Gastrocnemius medialis (tissue), 4 donors: ENCODE measurements at regions not wholly inside any gene's neighbourhood (a gene's known extent, or its start where the extent isn't known, plus 50 kb on each side); places are given as distances from the start of the nearest gene placed in this dataset.
"Not testable (repeated sequence)": the region's sequence is repeated elsewhere in the genome, so short reads cannot be mapped to it uniquely, and the experiment has no call there.

ENCODE experiments used
- ATAC-seq, 2 donors: fragments of 150-250 bp; one replicate each; pipeline ENCODE4 v1.9.1; 2016
- DNase-seq, 2 donors: peaks; one replicate each; pipeline ENCODE4 v3.0.0-alpha.2; 2019
- H3K27ac ChIP-seq, 4 donors: fragments of 200-600 bp; sonication (generic); 1 replicate in 1 of 4; 2 replicates in 3 of 4; pipeline ENCODE4 v1.5.1; 2016 to 2018; ENCODE audit warnings: mild to moderate bottlenecking in 2 of 4, moderate library complexity in 1 of 4
- H3K27me3 ChIP-seq, 3 donors: fragments of 200-600 bp; sonication (generic) in 2 of 3; 1 replicate in 1 of 3; 2 replicates in 2 of 3; pipeline versions ENCODE4 v1.5.1 to v1.6.0; 2016 to 2019; ENCODE audit warnings: mild to moderate bottlenecking in 1 of 3, moderate library complexity in 1 of 3
- H3K36me3 ChIP-seq, 2 donors: fragments of 200-600 bp; sonication (generic) in 1 of 2; one replicate each; pipeline ENCODE4 v1.5.1; 2017 to 2018
- H3K4me1 ChIP-seq, 2 donors: fragments of 200-600 bp; sonication (generic) in 1 of 2; one replicate each; pipeline ENCODE4 v1.5.1; 2016 to 2017; ENCODE audit warnings: mild to moderate bottlenecking in 2 of 2
- H3K4me3 ChIP-seq, 4 donors: fragments of 200-600 bp; sonication (generic) in 3 of 4; 1 replicate in 1 of 4; 2 replicates in 3 of 4; pipeline ENCODE4 v1.5.1; 2016 to 2019; ENCODE audit warnings: mild to moderate bottlenecking in 2 of 4
- H3K9me3 ChIP-seq, 3 donors: fragments of 200-600 bp; sonication (generic) in 2 of 3; 1 replicate in 1 of 3; 2 replicates in 2 of 3; pipeline ENCODE4 v1.5.1; 2016 to 2019
- POLR2A ChIP-seq, 2 donors: fragments of 450-650 bp; IDR thresholded peaks; one replicate each; pipeline ENCODE4 v1.6.1; 2017; ENCODE audit warnings: antibody characterized with exemption in 2 of 2, mild to moderate bottlenecking in 2 of 2, moderate library complexity in 2 of 2
- in situ Hi-C, 4 donors: fragments of 200-750 bp; cut with MboI; loops; one replicate each; pipeline versions ENCODE4 v1.15.0 to v1.8.0; 2017; ENCODE audit warnings: low sequenced_read_pairs in 4 of 4
- intact Hi-C: fragments of 100-400 bp; cut with DNase I; formaldehyde crosslinking; loops from one replicate; pipeline ENCODE4 v1.15.1; 2023; ENCODE audit warnings: low total_unique reads
- TF ChIP-seq, protein P1 (sequence below), 5 experiments: fragments of 450-650 bp in 3 of 5; fragments of 200-600 bp in 2 of 5; sonication (generic) in 2 of 5; IDR thresholded peaks in 4 of 5; conservative IDR thresholded peaks in 1 of 5; 1 replicate in 4 of 5; 2 replicates in 1 of 5; pipeline ENCODE4 v1.5.1; 2016 to 2019; ENCODE audit warnings: antibody characterized with exemption in 5 of 5, mild to moderate bottlenecking in 3 of 5, moderate library complexity in 3 of 5

DNA sequence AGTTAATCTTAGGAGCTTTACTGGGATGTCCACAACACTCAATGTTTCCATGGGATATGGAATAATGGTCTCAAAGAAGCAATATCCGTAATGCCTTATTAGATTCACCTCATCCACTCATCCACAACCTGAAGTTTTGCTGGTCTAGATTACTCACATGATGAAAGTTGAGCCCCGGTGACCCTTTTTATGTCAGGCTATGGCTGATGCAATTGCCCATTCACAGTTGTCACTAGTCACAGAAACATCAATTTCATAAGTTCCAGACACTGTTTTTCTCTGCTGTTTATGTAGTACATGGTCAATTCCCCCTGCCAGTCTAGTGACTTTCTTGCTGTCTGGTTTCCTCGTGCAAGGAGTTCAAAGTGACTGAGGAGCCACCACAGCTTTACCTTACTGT lies 491.2 kb upstream of the ATXN8OS start:
- Histone ChIP-seq H3K27me3 (no peaks in the 10 kb centered on the region), H3K4me1 (no peaks in the 10 kb centered on the region), H3K4me3 (no peak overlapping the region), H3K27ac (no peak overlapping the region), H3K9me3 (no peaks in the 10 kb centered on the region), H3K36me3 (no peaks in the 10 kb centered on the region)
- intact Hi-C loops = no loop called here
- TF ChIP-seq POLR2A (IDR thresholded peaks at IDR 0.05) = no peak
- TF ChIP-seq, protein P1, sequence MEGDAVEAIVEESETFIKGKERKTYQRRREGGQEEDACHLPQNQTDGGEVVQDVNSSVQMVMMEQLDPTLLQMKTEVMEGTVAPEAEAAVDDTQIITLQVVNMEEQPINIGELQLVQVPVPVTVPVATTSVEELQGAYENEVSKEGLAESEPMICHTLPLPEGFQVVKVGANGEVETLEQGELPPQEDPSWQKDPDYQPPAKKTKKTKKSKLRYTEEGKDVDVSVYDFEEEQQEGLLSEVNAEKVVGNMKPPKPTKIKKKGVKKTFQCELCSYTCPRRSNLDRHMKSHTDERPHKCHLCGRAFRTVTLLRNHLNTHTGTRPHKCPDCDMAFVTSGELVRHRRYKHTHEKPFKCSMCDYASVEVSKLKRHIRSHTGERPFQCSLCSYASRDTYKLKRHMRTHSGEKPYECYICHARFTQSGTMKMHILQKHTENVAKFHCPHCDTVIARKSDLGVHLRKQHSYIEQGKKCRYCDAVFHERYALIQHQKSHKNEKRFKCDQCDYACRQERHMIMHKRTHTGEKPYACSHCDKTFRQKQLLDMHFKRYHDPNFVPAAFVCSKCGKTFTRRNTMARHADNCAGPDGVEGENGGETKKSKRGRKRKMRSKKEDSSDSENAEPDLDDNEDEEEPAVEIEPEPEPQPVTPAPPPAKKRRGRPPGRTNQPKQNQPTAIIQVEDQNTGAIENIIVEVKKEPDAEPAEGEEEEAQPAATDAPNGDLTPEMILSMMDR (IDR thresholded peaks at IDR 0.05 in 4 of 5, conservative IDR thresholded peaks at IDR 0.05 in 1 of 5) = no peak
- ATAC-seq (no peak), DNase-seq (no peak)
- in situ Hi-C loops = no loop called here

DNA sequence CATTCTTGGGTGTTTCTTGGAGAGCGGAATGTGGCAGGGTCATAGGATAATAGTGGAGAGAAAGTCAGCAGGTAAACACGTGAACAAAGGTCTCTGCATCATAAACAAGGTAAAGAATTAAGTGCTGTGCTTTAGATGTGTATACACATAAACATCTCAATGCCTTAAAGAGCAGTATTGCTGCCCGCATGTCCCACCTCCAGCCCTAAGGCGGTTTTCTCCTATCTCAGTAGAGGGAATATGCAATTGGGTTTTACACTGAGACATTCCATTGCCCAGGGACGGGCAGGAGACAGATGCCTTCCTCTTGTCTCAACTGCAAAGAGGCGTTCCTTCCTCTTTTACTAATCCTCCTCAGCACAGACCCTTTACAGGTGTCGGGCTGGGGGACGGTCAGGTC lies 492.6 kb upstream of the ATXN8OS start:
- H3K27ac ChIP-seq, H3K4me1 ChIP-seq, H3K36me3 ChIP-seq, H3K9me3 ChIP-seq, DNase-seq, in situ Hi-C loops, ATAC-seq, H3K27me3 ChIP-seq, intact Hi-C loops, H3K4me3 ChIP-seq: not testable (repeated sequence)

DNA sequence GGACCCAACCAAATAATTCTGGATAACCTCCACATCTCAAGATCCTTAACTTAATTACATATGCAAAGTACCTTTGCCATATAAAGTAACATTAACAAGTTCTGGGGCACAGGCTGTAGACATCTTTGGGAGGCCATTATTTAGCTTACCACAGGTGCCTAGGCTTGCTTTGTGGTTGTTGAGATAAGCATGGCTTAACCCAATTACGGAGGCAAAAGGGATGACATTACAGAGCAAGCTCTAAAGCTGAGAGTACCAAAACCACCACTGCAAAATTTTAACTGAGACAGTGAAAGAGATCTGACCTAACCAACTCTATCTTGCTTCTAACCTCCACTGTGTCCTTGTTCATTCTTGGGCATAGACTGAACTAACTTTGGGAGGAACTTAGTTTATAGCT lies 502.9 kb upstream of the ATXN8OS start:
- DNase-seq = no peak
- Histone ChIP-seq H3K27ac (no peak overlapping the region), H3K27me3 (no peaks in the 10 kb centered on the region), H3K9me3 (no peaks in the 10 kb centered on the region), H3K36me3 (no peaks in the 10 kb centered on the region), H3K4me3 (no peak overlapping the region), H3K4me1 (no peaks in the 10 kb centered on the region)
- in situ Hi-C loops = no loop called here
- intact Hi-C loops = no loop called here
- no peak for ATAC-seq
- TF ChIP-seq, protein P1 (IDR thresholded peaks at IDR 0.05 in 4 of 5, conservative IDR thresholded peaks at IDR 0.05 in 1 of 5) = no peak
- no peak for TF ChIP-seq POLR2A (IDR thresholded peaks at IDR 0.05)

DNA sequence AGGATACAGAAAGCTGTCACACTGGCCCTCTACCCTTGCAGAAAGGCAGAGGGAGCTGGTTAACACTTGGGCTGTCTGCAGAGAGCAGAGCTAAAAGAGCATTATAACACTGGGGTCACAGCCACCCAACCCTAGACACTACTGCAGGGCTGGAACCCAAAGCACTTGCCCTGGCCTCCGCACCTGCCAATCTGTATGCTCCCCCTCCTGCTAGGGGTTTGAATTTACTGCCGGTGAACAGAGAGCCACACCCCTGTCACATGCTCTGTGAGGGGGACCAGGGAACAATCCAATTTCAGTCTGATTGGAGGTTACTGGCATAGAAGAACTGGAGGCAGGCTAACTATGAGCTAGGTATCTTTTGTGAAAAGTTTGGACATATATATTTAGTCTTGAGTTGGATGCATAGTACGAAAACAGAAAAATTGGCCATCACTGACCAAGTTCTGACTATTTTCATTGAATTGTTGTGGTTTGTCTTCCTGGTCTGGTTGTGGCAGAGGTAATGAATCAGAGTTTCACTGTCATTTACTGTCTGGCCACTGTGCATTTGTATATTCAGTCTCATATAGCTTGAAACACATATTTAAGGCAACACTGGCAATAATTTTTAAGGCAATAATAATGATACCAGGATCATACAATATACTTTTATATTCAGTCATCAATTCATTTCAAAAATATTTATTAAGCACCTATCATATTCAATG lies 504.3 kb upstream of the ATXN8OS start:
- Histone ChIP-seq H3K36me3 (no peaks in the 10 kb centered on the region), H3K27ac (no peak overlapping the region), H3K4me1 (no peaks in the 10 kb centered on the region), H3K4me3 (no peak overlapping the region), H3K27me3 (no peaks in the 10 kb centered on the region), H3K9me3 (no peaks in the 10 kb centered on the region)
- intact Hi-C loops = no loop called here
- DNase-seq (no peak), ATAC-seq (no peak)
- TF ChIP-seq POLR2A (IDR thresholded peaks at IDR 0.05) = no peak
- TF ChIP-seq, protein P1 (IDR thresholded peaks at IDR 0.05 in 4 of 5, conservative IDR thresholded peaks at IDR 0.05 in 1 of 5) = no peak
- in situ Hi-C loops = no loop called here

DNA sequence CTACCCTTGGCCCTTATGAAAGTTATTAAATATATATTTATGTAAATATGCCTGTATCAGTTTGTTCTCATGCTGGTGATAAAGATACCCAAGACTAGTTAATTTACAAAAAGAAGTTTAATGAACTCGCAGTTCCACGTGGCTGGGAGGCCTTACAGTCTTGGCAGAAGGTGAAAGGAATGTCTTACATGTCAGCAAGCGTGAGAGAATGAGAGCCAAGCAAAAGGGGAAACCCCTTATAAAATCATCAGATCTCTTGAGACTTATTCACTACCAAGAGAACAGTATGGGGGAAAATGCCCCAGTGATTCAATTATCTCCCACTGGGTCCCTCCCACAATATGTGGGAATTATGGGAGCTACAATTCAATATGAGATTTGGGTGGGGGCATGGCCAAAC lies 506.0 kb upstream of the ATXN8OS start:
- TF ChIP-seq, protein P1 (IDR thresholded peaks at IDR 0.05 in 4 of 5, conservative IDR thresholded peaks at IDR 0.05 in 1 of 5) = no peak
- no peak for TF ChIP-seq POLR2A (IDR thresholded peaks at IDR 0.05)

More for the DNA sequence above, 506.0 kb upstream of the ATXN8OS start:
- ATAC-seq (no peak), DNase-seq (no peak)
- Histone ChIP-seq H3K4me1 (no peaks in the 10 kb centered on the region), H3K27ac (no peak overlapping the region), H3K36me3 (no peaks in the 10 kb centered on the region), H3K4me3 (no peak overlapping the region), H3K27me3 (no peaks in the 10 kb centered on the region), H3K9me3 (no peaks in the 10 kb centered on the region)
- in situ Hi-C loops = no loop called here
- intact Hi-C loops = no loop called here
